ENCODE measurements at regions not wholly inside any gene's neighbourhood (a gene's known extent, or its start where the extent isn't known, plus 50 kb on each side); places are given as distances from the start of the nearest gene placed in this dataset.
"Not testable (repeated sequence)": the region's sequence is repeated elsewhere in the genome, so short reads cannot be mapped to it uniquely, and the experiment has no call there.

- H3K27ac ChIP-seq (ENCODE audit: low read depth, low read length); H3K36me3 ChIP-seq (ENCODE audit: control insufficient read depth, insufficient read depth, low read length); H3K4me3 ChIP-seq (ENCODE audit: low read depth, low read length); H3K9ac ChIP-seq (ENCODE audit: low read depth, low read length); H3K27me3 ChIP-seq (ENCODE audit: control insufficient read depth, insufficient read depth, low read length); H3K4me1 ChIP-seq (ENCODE audit: control insufficient read depth, insufficient read depth, low read length): not testable (repeated sequence)
- H3K9me3 ChIP-seq (ENCODE audit: control insufficient read depth, insufficient read depth, low read length), result peaks cover 17% of the 10 kb centered on the region
Measured at GRCh38 chr21:13893617-13894016, 284.0 kb downstream of the POTED start.

GRCh38 chr21:13893025-13893424, 283.4 kb downstream of the POTED start:
- H3K4me1 ChIP-seq (ENCODE audit: control insufficient read depth, insufficient read depth, low read length); H3K27ac ChIP-seq (ENCODE audit: low read depth, low read length); H3K36me3 ChIP-seq (ENCODE audit: control insufficient read depth, insufficient read depth, low read length); H3K9ac ChIP-seq (ENCODE audit: low read depth, low read length); H3K4me3 ChIP-seq (ENCODE audit: low read depth, low read length); H3K27me3 ChIP-seq (ENCODE audit: control insufficient read depth, insufficient read depth, low read length): not testable (repeated sequence)
- peaks cover 17% of the 10 kb centered on the region for H3K9me3 ChIP-seq (ENCODE audit: control insufficient read depth, insufficient read depth, low read length)

GRCh38 chr21:13892146-13892751, 282.7 kb downstream of the POTED start:
- H3K9me3 ChIP-seq (ENCODE audit: control insufficient read depth, insufficient read depth, low read length), result peaks cover 17% of the 10 kb centered on the region
- not testable (repeated sequence) for H3K4me1 ChIP-seq (ENCODE audit: control insufficient read depth, insufficient read depth, low read length); H3K4me3 ChIP-seq (ENCODE audit: low read depth, low read length); H3K27ac ChIP-seq (ENCODE audit: low read depth, low read length); H3K36me3 ChIP-seq (ENCODE audit: control insufficient read depth, insufficient read depth, low read length); H3K9ac ChIP-seq (ENCODE audit: low read depth, low read length); H3K27me3 ChIP-seq (ENCODE audit: control insufficient read depth, insufficient read depth, low read length)

GRCh38 chr21:13889176-13889575, 279.6 kb downstream of the POTED start:
- H3K9ac ChIP-seq (ENCODE audit: low read depth, low read length); H3K4me3 ChIP-seq (ENCODE audit: low read depth, low read length); H3K4me1 ChIP-seq (ENCODE audit: control insufficient read depth, insufficient read depth, low read length); H3K27me3 ChIP-seq (ENCODE audit: control insufficient read depth, insufficient read depth, low read length); H3K27ac ChIP-seq (ENCODE audit: low read depth, low read length); H3K36me3 ChIP-seq (ENCODE audit: control insufficient read depth, insufficient read depth, low read length): not testable (repeated sequence)
- peaks cover 13% of the 10 kb centered on the region for H3K9me3 ChIP-seq (ENCODE audit: control insufficient read depth, insufficient read depth, low read length)

GRCh38 chr21:13883641-13884395, 274.2 kb downstream of the POTED start:
- not testable (repeated sequence) for H3K9ac ChIP-seq (ENCODE audit: low read depth, low read length); H3K27me3 ChIP-seq (ENCODE audit: control insufficient read depth, insufficient read depth, low read length); H3K27ac ChIP-seq (ENCODE audit: low read depth, low read length); H3K4me1 ChIP-seq (ENCODE audit: control insufficient read depth, insufficient read depth, low read length); H3K36me3 ChIP-seq (ENCODE audit: control insufficient read depth, insufficient read depth, low read length); H3K4me3 ChIP-seq (ENCODE audit: low read depth, low read length)
- H3K9me3 ChIP-seq (ENCODE audit: control insufficient read depth, insufficient read depth, low read length), result peaks cover 37% of the 10 kb centered on the region

GRCh38 chr21:13877503-13877902, 267.9 kb downstream of the POTED start:
- H3K4me3 ChIP-seq (ENCODE audit: low read depth, low read length); H3K27me3 ChIP-seq (ENCODE audit: control insufficient read depth, insufficient read depth, low read length); H3K9ac ChIP-seq (ENCODE audit: low read depth, low read length); H3K27ac ChIP-seq (ENCODE audit: low read depth, low read length); H3K36me3 ChIP-seq (ENCODE audit: control insufficient read depth, insufficient read depth, low read length); H3K4me1 ChIP-seq (ENCODE audit: control insufficient read depth, insufficient read depth, low read length): not testable (repeated sequence)
- H3K9me3 ChIP-seq (ENCODE audit: control insufficient read depth, insufficient read depth, low read length), result peaks cover 44% of the 10 kb centered on the region

GRCh38 chr21:13876999-13877398, 267.4 kb downstream of the POTED start:
- H3K36me3 ChIP-seq (ENCODE audit: control insufficient read depth, insufficient read depth, low read length); H3K27me3 ChIP-seq (ENCODE audit: control insufficient read depth, insufficient read depth, low read length); H3K4me1 ChIP-seq (ENCODE audit: control insufficient read depth, insufficient read depth, low read length); H3K27ac ChIP-seq (ENCODE audit: low read depth, low read length); H3K9ac ChIP-seq (ENCODE audit: low read depth, low read length); H3K4me3 ChIP-seq (ENCODE audit: low read depth, low read length): not testable (repeated sequence)
- peaks cover 41% of the 10 kb centered on the region for H3K9me3 ChIP-seq (ENCODE audit: control insufficient read depth, insufficient read depth, low read length)

GRCh38 chr21:13874001-13874400, 264.4 kb downstream of the POTED start:
- not testable (repeated sequence) for H3K9ac ChIP-seq (ENCODE audit: low read depth, low read length); H3K4me1 ChIP-seq (ENCODE audit: control insufficient read depth, insufficient read depth, low read length); H3K36me3 ChIP-seq (ENCODE audit: control insufficient read depth, insufficient read depth, low read length); H3K4me3 ChIP-seq (ENCODE audit: low read depth, low read length); H3K27me3 ChIP-seq (ENCODE audit: control insufficient read depth, insufficient read depth, low read length); H3K27ac ChIP-seq (ENCODE audit: low read depth, low read length)
- H3K9me3 ChIP-seq (ENCODE audit: control insufficient read depth, insufficient read depth, low read length), result peaks cover 37% of the 10 kb centered on the region

- no peaks in the 10 kb centered on the region for H3K4me1 ChIP-seq (ENCODE audit: control insufficient read depth, insufficient read depth, low read length)
- H3K27ac ChIP-seq (ENCODE audit: low read depth, low read length), result no peak overlapping the region
- no peaks in the 10 kb centered on the region for H3K27me3 ChIP-seq (ENCODE audit: control insufficient read depth, insufficient read depth, low read length)
- peaks cover 67% of the 10 kb centered on the region for H3K9me3 ChIP-seq (ENCODE audit: control insufficient read depth, insufficient read depth, low read length)
- H3K36me3 ChIP-seq (ENCODE audit: control insufficient read depth, insufficient read depth, low read length), result no peaks in the 10 kb centered on the region
- no peak overlapping the region for H3K4me3 ChIP-seq (ENCODE audit: low read depth, low read length)
- no peak overlapping the region for H3K9ac ChIP-seq (ENCODE audit: low read depth, low read length)
Measured at GRCh38 chr21:13854638-13855037, 245.1 kb downstream of the POTED start.

- not testable (repeated sequence) for H3K9ac ChIP-seq (ENCODE audit: low read depth, low read length); H3K36me3 ChIP-seq (ENCODE audit: control insufficient read depth, insufficient read depth, low read length); H3K4me1 ChIP-seq (ENCODE audit: control insufficient read depth, insufficient read depth, low read length); H3K4me3 ChIP-seq (ENCODE audit: low read depth, low read length); H3K27me3 ChIP-seq (ENCODE audit: control insufficient read depth, insufficient read depth, low read length); H3K27ac ChIP-seq (ENCODE audit: low read depth, low read length)
- peaks cover 63% of the 10 kb centered on the region for H3K9me3 ChIP-seq (ENCODE audit: control insufficient read depth, insufficient read depth, low read length)
Measured at GRCh38 chr21:13850808-13851207, 241.2 kb downstream of the POTED start.

GRCh38 chr21:13849489-13849888, 239.9 kb downstream of the POTED start:
- H3K9me3 ChIP-seq (ENCODE audit: control insufficient read depth, insufficient read depth, low read length), result peaks cover 60% of the 10 kb centered on the region
- H3K27me3 ChIP-seq (ENCODE audit: control insufficient read depth, insufficient read depth, low read length), result not testable (repeated sequence)

More at GRCh38 chr21:13849489-13849888, 239.9 kb downstream of the POTED start:
- not testable (repeated sequence) for H3K4me1 ChIP-seq (ENCODE audit: control insufficient read depth, insufficient read depth, low read length); H3K27ac ChIP-seq (ENCODE audit: low read depth, low read length); H3K36me3 ChIP-seq (ENCODE audit: control insufficient read depth, insufficient read depth, low read length); H3K9ac ChIP-seq (ENCODE audit: low read depth, low read length); H3K4me3 ChIP-seq (ENCODE audit: low read depth, low read length)
